GM12873 (cell line): ENCODE measurements at regions not wholly inside any gene's neighbourhood (a gene's known extent, or its start where the extent isn't known, plus 50 kb on each side); places are given as distances from the start of the nearest gene placed in this dataset.

Experiments used
- TF ChIP-seq, protein P1 (sequence below): IDR thresholded peaks from 2 replicates; pipeline ENCODE4 v1.5.1; 2012; ENCODE audit warnings: low read depth, mild to moderate bottlenecking, moderate library complexity, low read length, control low read depth; ENCODE audit not compliant: insufficient read depth; ENCODE audit errors: missing control alignments

DNA sequence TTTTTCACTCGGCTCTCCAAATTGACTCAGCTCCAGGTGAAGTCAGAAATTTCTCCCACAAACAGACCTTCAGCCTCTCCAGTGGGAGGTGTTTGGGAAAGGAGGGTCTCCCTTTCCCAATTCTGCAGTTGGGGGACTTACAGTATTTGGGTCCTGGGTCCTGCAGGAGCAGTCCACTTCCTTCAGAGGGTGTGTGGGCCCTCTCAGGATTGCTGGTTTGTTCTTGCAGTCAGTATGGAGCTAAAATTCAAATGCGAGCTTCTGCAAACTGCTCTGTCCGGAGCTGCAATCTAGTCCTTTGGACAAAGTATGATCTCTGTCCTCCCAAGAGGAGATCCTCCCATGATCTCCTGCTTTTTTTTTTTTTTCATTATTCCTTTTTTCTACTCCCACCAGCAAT lies 87.9 kb upstream of the MSTN start:
- TF ChIP-seq, protein P1, sequence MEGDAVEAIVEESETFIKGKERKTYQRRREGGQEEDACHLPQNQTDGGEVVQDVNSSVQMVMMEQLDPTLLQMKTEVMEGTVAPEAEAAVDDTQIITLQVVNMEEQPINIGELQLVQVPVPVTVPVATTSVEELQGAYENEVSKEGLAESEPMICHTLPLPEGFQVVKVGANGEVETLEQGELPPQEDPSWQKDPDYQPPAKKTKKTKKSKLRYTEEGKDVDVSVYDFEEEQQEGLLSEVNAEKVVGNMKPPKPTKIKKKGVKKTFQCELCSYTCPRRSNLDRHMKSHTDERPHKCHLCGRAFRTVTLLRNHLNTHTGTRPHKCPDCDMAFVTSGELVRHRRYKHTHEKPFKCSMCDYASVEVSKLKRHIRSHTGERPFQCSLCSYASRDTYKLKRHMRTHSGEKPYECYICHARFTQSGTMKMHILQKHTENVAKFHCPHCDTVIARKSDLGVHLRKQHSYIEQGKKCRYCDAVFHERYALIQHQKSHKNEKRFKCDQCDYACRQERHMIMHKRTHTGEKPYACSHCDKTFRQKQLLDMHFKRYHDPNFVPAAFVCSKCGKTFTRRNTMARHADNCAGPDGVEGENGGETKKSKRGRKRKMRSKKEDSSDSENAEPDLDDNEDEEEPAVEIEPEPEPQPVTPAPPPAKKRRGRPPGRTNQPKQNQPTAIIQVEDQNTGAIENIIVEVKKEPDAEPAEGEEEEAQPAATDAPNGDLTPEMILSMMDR, result no peak

DNA sequence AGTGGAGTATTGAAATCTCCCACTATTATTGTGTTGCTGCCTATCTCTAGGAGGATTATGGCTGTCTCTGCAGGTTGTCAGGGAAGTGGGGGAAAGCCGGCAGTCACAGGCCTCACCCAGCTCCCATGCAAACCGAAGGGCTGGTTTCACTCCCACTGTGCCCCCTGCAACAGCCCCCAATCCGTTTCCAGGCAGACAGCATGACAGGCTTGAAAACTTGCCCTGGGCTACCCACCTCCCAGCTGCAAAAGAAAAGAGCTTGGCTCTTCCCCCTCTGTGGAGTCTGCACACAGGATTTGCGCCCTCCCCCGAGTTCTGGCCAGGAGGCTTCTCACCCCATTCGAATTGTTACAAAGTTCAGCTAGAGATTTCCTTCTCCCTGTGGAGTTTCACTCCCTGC lies 87.4 kb upstream of the MSTN start:
- TF ChIP-seq, protein P1, result no peak

DNA sequence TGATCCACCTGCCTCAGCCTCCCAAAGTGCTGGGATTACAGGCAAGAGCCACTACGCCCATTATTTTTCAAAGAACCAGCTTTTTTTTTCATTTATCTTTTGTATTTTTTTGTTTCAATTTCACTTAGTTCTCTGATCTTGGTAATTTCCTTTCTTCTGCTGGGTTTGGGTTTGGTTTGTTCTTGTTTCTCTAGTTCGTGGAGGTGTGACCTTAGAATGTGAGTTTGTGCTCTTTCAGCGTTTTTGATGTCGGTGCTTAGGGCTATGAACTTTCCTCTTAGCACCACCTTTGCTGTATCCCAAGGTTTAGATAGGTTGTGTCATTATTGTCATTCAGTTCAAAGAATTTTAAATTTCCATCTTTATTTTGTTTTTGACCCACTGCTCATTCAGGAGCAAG lies 86.7 kb upstream of the MSTN start:
- TF ChIP-seq, protein P1, result no peak

DNA sequence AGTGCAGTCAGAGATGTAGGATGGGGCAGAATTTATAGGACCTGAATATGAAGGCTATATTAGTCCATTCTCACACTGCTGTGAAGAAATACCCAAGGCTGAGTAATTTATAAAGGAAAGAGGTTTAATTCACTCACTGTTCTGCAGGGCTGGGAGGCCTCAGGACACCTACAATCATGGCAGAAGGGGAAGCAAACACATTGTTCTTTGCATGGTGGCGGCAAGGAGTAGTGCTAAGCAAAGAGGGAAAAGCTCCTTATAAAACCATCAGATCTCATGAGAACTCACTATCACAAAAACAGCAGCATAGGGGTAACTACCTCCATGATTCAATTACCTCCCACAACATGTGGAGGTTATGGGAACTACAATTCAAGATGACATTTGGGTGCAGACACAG lies 76.8 kb upstream of the MSTN start:
- TF ChIP-seq, protein P1, result no peak

DNA sequence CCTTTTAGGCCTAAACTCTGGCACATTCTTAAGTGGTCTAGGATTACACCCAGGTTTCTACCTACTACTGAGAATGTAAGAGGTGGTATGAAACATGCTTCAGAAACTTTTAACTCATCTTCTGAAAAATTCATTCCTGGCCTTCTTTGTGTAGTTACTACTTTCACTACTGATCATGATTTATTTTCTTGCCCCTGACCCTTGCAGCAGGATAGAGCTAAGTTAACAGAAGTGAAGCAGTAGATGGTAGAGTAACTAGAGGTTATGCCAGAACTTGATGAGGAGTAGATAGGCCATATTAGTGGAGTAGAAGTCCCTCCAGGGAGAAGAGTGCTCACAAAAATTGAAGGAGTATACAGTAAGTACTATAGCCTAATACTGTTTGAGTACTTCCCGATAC lies 75.5 kb upstream of the MSTN start:
- TF ChIP-seq, protein P1, result no peak

DNA sequence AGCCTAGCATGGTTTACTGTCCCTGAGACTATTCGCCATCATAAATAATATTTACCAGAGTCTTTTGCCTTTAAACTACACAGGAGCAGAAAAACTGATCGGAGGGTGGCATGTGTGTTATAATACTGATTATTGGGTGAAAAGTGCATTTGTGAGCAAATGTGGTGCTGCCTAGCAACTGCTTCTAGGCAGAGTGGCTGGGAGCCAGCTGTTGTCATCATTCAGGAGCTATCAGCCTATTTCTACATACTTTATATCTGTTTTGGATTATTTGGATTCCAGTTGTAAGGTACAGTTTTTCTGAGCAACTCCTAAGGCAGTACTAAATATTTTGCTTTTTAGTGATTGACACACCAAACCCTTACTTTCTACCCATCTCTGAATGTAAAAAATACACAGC lies 75.0 kb upstream of the MSTN start:
- TF ChIP-seq, protein P1, result no peak

DNA sequence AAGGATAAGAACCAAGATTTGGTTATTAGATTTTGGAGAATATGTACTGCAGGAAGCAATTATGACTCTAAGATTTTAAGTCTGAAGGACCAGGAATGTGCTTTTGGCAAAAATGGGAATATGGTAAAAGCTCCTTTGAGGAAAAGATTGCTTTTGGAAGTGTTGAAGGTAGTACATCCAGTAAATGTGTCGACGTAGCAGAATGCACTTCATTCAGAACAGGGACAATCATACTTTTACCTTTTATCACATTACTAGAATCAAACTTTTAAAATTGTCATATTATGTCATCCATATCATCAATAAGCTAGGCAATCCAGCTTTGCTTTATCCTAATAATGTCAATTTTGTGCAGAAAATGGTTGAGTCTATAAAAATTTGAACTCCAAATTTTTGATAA lies 74.3 kb upstream of the MSTN start:
- TF ChIP-seq, protein P1, result no peak
